K562 (cell line): ENCODE measurements at regions not wholly inside any gene's neighbourhood (a gene's known extent, or its start where the extent isn't known, plus 50 kb on each side); places are given as distances from the start of the nearest gene placed in this dataset.

Experiments used
- ATAC-seq: fragments of 200-7000 bp; cut with Tn5 transposase; 3 replicates; pipeline ENCODE4 v1.9.1; 2020; ENCODE audit warnings: moderate library complexity
- BruUV-seq: library from RNA; stranded (reverse); fragments of 400-500 nt; replicated peaks from 2 replicates; lab custom pipeline; 2021; lab: Mats Ljungman, UMichigan
- CTCF ChIA-PET: fragments of 300-600 bp; formaldehyde crosslinking; extraction: SDS; loops from one replicate; lab custom pipeline; 2021; ENCODE audit warnings: low intra/inter-chr PET ratio; lab: Yijun Ruan, JAX
- POLR2A ChIA-PET: fragments of 300-600, 350-650 bp; sonication (Branson Sonifier 250); formaldehyde crosslinking; extraction: SDS; loops from one replicate; lab custom pipeline; 2021; ENCODE audit warnings: antibody characterized with exemption, inconsistent platforms; lab: Yijun Ruan, JAX
- DNase-seq, 4 experiments: peaks; one replicate each; pipeline versions ENCODE4 v3.0.0 to v3.0.0-alpha.2; 2011 to 2018; ENCODE audit warnings: low spot score in 3 of 4, mixed read lengths in 3 of 4; ENCODE audit errors: extremely low read depth in 1 of 4
- FAIRE-seq: peaks from 2 replicates; lab custom pipeline; 2011; peaks lifted over from hg19 to GRCh38; lab: Jason Lieb, UNC
- H2AFZ ChIP-seq: 2 replicates; pipeline ENCODE4 v1.6.0; 2011; ENCODE audit warnings: low read depth, low read length, control low read depth, inconsistent platforms
- H3K27ac ChIP-seq: fragments of 200-600 bp; 3 replicates; pipeline ENCODE4 v1.8.0; 2011; ENCODE audit warnings: low read depth, mild to moderate bottlenecking, control low read depth, inconsistent platforms, low read length, moderate library complexity, mixed read lengths; ENCODE audit errors: extremely low read depth
- H3K27me3 ChIP-seq, 2 experiments: fragments of 300-600 bp in 1 of 2; 2 replicates in 1 of 2; 3 replicates in 1 of 2; pipeline versions ENCODE4 v1.6.0 to v1.8.0; 2011; ENCODE audit warnings: inconsistent platforms in 2 of 2, low read length in 2 of 2, mild to moderate bottlenecking in 1 of 2, mixed read lengths in 1 of 2, moderate library complexity in 1 of 2; ENCODE audit not compliant: control insufficient read depth in 2 of 2, insufficient read depth in 2 of 2
- H3K36me3 ChIP-seq: fragments of 300-600 bp; 3 replicates; pipeline ENCODE4 v1.8.0; 2011; ENCODE audit warnings: mild to moderate bottlenecking, low read length, inconsistent platforms; ENCODE audit not compliant: control insufficient read depth, insufficient read depth
- H3K4me1 ChIP-seq, 2 experiments: fragments of 200-600 bp in 1 of 2; replicated peaks in 1 of 2; 2 replicates in 1 of 2; 3 replicates in 1 of 2; pipeline versions ENCODE4 v1.5.1 to v1.8.0; 2011; ENCODE audit warnings: inconsistent platforms in 2 of 2, low read length in 2 of 2, mild to moderate bottlenecking in 1 of 2, mixed read lengths in 1 of 2, moderate library complexity in 1 of 2; ENCODE audit not compliant: control insufficient read depth in 2 of 2, insufficient read depth in 2 of 2
- H3K4me2 ChIP-seq: 2 replicates; pipeline ENCODE4 v1.6.1; 2011; ENCODE audit warnings: low read length, control low read depth, inconsistent platforms, mixed read lengths; ENCODE audit not compliant: insufficient read depth
- H3K4me3 ChIP-seq: fragments of 200-600 bp; sonication (generic), shearing (Covaris generic); 2 replicates; pipeline ENCODE4 v1.5.1; 2016; ENCODE audit warnings: control low read depth, inconsistent platforms
- H3K79me2 ChIP-seq: fragments of 200-600 bp; 3 replicates; pipeline ENCODE4 v1.8.0; 2011; ENCODE audit warnings: low read length, inconsistent platforms; ENCODE audit not compliant: control insufficient read depth, insufficient read depth
- H3K9ac ChIP-seq, 2 experiments: 2 replicates each; pipeline versions ENCODE4 v1.6.0 to v1.6.1; 2011; ENCODE audit warnings: low read depth in 2 of 2, low read length in 2 of 2, control low read depth in 1 of 2, inconsistent platforms in 1 of 2, mild to moderate bottlenecking in 1 of 2, mixed read lengths in 1 of 2; ENCODE audit not compliant: insufficient read depth in 1 of 2
- H3K9me1 ChIP-seq: one replicate; pipeline ENCODE4 v1.6.0; 2011; ENCODE audit warnings: inconsistent platforms, mild to moderate bottlenecking, low read length, moderate library complexity; ENCODE audit not compliant: control insufficient read depth, insufficient read depth
- H3K9me3 ChIP-seq: replicated peaks from 2 replicates; pipeline ENCODE4 v1.5.1; 2011; ENCODE audit warnings: low read depth, low read length, inconsistent platforms; ENCODE audit not compliant: control insufficient read depth, insufficient read depth
- H4K20me1 ChIP-seq: replicated peaks from 2 replicates; pipeline ENCODE4 v1.6.1; 2011; ENCODE audit warnings: low read length, inconsistent platforms, mixed read lengths; ENCODE audit not compliant: control insufficient read depth, insufficient read depth
- ETS2 ChIP-seq: IDR thresholded peaks from 2 replicates; pipeline ENCODE4 v1.6.1; 2016; ENCODE audit warnings: borderline replicate concordance, missing genetic modification characterization, mild to moderate bottlenecking, moderate library complexity, missing compliant biosample characterization; ENCODE audit not compliant: poor library complexity, severe bottlenecking
- HCFC1 ChIP-seq: IDR thresholded peaks from 2 replicates; pipeline ENCODE4 v1.6.1; 2012; ENCODE audit warnings: low read depth, low read length, improper control_type of control experiment
- HMGXB4 ChIP-seq: sonication (generic); formaldehyde crosslinking; IDR thresholded peaks from 2 replicates; pipeline ENCODE4 v1.8.1; 2023; ENCODE audit warnings: mild to moderate bottlenecking, missing genetic modification reagents
- RBM34 ChIP-seq: fragments of 200-400 bp; formaldehyde crosslinking; IDR thresholded peaks from 2 replicates; pipeline ENCODE4 v1.6.1; 2018; ENCODE audit warnings: low read length, borderline replicate concordance; ENCODE audit not compliant: insufficient read depth
- TCF7L2 ChIP-seq: fragments of 150-350 bp; IDR thresholded peaks from 2 replicates; pipeline ENCODE4 v1.6.1; 2016; ENCODE audit warnings: low read depth, mild to moderate bottlenecking, low read length, moderate library complexity
- TEAD1 ChIP-seq, 2 experiments: fragments of 450-650 bp in 1 of 2; sonication (generic) in 1 of 2; formaldehyde crosslinking; IDR thresholded peaks; 2 replicates each; pipeline versions ENCODE4 v1.4.0 to v1.8.0; 2020 to 2022; ENCODE audit warnings: mild to moderate bottlenecking in 2 of 2, missing genetic modification reagents in 1 of 2
- TEAD4 ChIP-seq, 2 experiments: sonication (generic) in 1 of 2; formaldehyde crosslinking in 1 of 2; IDR thresholded peaks; 2 replicates each; pipeline versions ENCODE4 v1.6.1 to v1.8.0; 2012 to 2022; ENCODE audit warnings: borderline replicate concordance in 1 of 2, inconsistent platforms in 1 of 2, low read length in 1 of 2, mild to moderate bottlenecking in 1 of 2, missing genetic modification reagents in 1 of 2
- TSC22D4 ChIP-seq: fragments of 450-650 bp; IDR thresholded peaks from 2 replicates; pipeline ENCODE4 v1.6.1; 2016; ENCODE audit warnings: missing genetic modification characterization, missing biosample characterization, control low read depth
- ZNF436 ChIP-seq: fragments of 250-450, 450-650 bp; sonication (Bioruptor Pico); formaldehyde crosslinking; IDR thresholded peaks from 2 replicates; pipeline ENCODE4 v1.7.0; 2020; ENCODE audit warnings: mild to moderate bottlenecking
- ZNF592 ChIP-seq: fragments of 450-650 bp; IDR thresholded peaks from 2 replicates; pipeline ENCODE4 v1.6.1; 2017; ENCODE audit warnings: antibody characterized with exemption, mild to moderate bottlenecking
- ZNF740 ChIP-seq, 3 experiments: fragments of 200-800 bp in 1 of 3; sonication (Bioruptor generic) in 1 of 3; sonication (generic) in 1 of 3; formaldehyde crosslinking in 1 of 3; IDR thresholded peaks; 2 replicates each; pipeline versions ENCODE4 v1.6.1 to v1.8.0; 2016 to 2022; ENCODE audit warnings: mild to moderate bottlenecking in 2 of 3, missing compliant biosample characterization in 2 of 3, missing genetic modification characterization in 2 of 3, missing genetic modification reagents in 1 of 3
- WGBS: fragments of 100-300 bp; shearing (Covaris generic); methylation state at CpG from one replicate; pipeline ENCODE4 v1.1.6; 2016; ENCODE audit warnings: low coverage, mixed read lengths; ENCODE audit not compliant: insufficient coverage; ENCODE audit errors: missing lambda C conversion rate; 5-methylcytosine and 5-hydroxymethylcytosine counted together
- in situ Hi-C: fragments of 300-500 bp; cut with MboI; formaldehyde crosslinking; loops from 4 replicates; pipeline ENCODE4 v1.15.0; 2018; ENCODE audit warnings: inconsistent platforms, mixed read lengths
- intact Hi-C: fragments of 100-400 bp; cut with micrococcal nuclease; formaldehyde crosslinking; loops from 2 replicates; pipeline ENCODE4 v1.14.2; 2022

GRCh38 chr13:103236213-103236612, 170.0 kb upstream of the SLC10A2 start:
- FAIRE-seq (no peak), DNase-seq (no peak), ATAC-seq (no peak)
- H3K9ac ChIP-seq, result no peak overlapping the region
- H3K36me3 ChIP-seq, result no peaks in the 10 kb centered on the region
- intact Hi-C loops (no loop called here), in situ Hi-C loops (no loop called here)
- no peak overlapping the region for H2AFZ ChIP-seq
- 0% methylated on average over 2 of the region's 2 CpGs for WGBS
- H3K79me2 ChIP-seq, result no peaks in the 10 kb centered on the region
- H3K4me3 ChIP-seq, result no peak overlapping the region
- no peaks in the 10 kb centered on the region for H4K20me1 ChIP-seq
- H3K4me2 ChIP-seq, result no peak overlapping the region
- ChIA-PET CTCF (no interaction called here), POLR2A (no interaction called here)
- H3K9me3 ChIP-seq, result no peaks in the 10 kb centered on the region
- H3K27me3 ChIP-seq, result no peaks in the 10 kb centered on the region
- H3K4me1 ChIP-seq, result no peaks in the 10 kb centered on the region
- no peak overlapping the region for H3K27ac ChIP-seq
- BruUV-seq, result no TSS peak
- no peaks in the 10 kb centered on the region for H3K9me1 ChIP-seq
- TF ChIP-seq HMGXB4 (CRISPR knock-in tag), result no peak
- no peak for TF ChIP-seq TEAD1 (CRISPR knock-in tag; IDR thresholded peaks at IDR 0.05)
- no peak for TF ChIP-seq ZNF740 (CRISPR knock-in tag; IDR thresholded peaks at IDR 0.05)
- no peak for TF ChIP-seq ZNF740 (tag; IDR thresholded peaks at IDR 0.05)
- TF ChIP-seq RBM34, result no peak
- no peak for TF ChIP-seq TSC22D4 (tag)
- TF ChIP-seq ZNF592, result no peak
- TF ChIP-seq ETS2, result no peak
- TF ChIP-seq TEAD4 (IDR thresholded peaks at IDR 0.05; ENCODE audit: low read length), result no peak
- no peak for TF ChIP-seq TEAD4 (CRISPR knock-in tag; IDR thresholded peaks at IDR 0.05; ENCODE audit: borderline replicate concordance)
- TF ChIP-seq HCFC1, result no peak
- TF ChIP-seq ZNF436 (CRISPR knock-in tag), result no peak
- no peak for TF ChIP-seq TCF7L2
